GM12875 (cell line): ENCODE measurements at regions not wholly inside any gene's neighbourhood (a gene's known extent, or its start where the extent isn't known, plus 50 kb on each side); places are given as distances from the start of the nearest gene placed in this dataset.

Source experiments
- H3K4me3 ChIP-seq: one replicate; pipeline ENCODE4 v1.5.1; 2011; ENCODE audit warnings: low read depth, low read length, control low read depth
- CTCF ChIP-seq: IDR thresholded peaks from 2 replicates; pipeline ENCODE4 v1.5.1; 2011; ENCODE audit warnings: low read depth, mild to moderate bottlenecking, control low read depth, inconsistent platforms, low read length, moderate library complexity, borderline replicate concordance; ENCODE audit not compliant: insufficient read depth

- no peak for TF ChIP-seq CTCF
- no peak overlapping the region for H3K4me3 ChIP-seq
These were observed 143.3 kb upstream of the SMLR1 start for GRCh38 chr6:130683761-130684517.

GRCh38 chr6:130692659-130693058 is 134.5 kb upstream of the SMLR1 start:
- no peak overlapping the region for H3K4me3 ChIP-seq
- no peak for TF ChIP-seq CTCF

GRCh38 chr6:130693944-130694343 is 133.3 kb upstream of the SMLR1 start:
- no peak overlapping the region for H3K4me3 ChIP-seq
- TF ChIP-seq CTCF: no peak

GRCh38 chr6:130694606-130695005 is 132.6 kb upstream of the SMLR1 start:
- no peak for TF ChIP-seq CTCF

GRCh38 chr6:130696806-130697205 is 130.4 kb upstream of the SMLR1 start:
- H3K4me3 ChIP-seq: no peak overlapping the region
- TF ChIP-seq CTCF: no peak

More at GRCh38 chr6:130694606-130695005, 132.6 kb upstream of the SMLR1 start:
- H3K4me3 ChIP-seq: no peak overlapping the region

- TF ChIP-seq CTCF: no peak
- H3K4me3 ChIP-seq: no peak overlapping the region
These were observed 129.8 kb upstream of the SMLR1 start for GRCh38 chr6:130697271-130697994.
